GM19372 (cell line): ENCODE measurements at regions not wholly inside any gene's neighbourhood (a gene's known extent, or its start where the extent isn't known, plus 50 kb on each side); places are given as distances from the start of the nearest gene placed in this dataset.

Source experiments
- ATAC-seq: cut with Tn5 transposase; IDR thresholded peaks from one replicate; pipeline ENCODE4 v1.9.1; 2021; ENCODE audit warnings: mild to moderate bottlenecking, low read depth, moderate library complexity; ENCODE audit not compliant: unreplicated experiment

DNA sequence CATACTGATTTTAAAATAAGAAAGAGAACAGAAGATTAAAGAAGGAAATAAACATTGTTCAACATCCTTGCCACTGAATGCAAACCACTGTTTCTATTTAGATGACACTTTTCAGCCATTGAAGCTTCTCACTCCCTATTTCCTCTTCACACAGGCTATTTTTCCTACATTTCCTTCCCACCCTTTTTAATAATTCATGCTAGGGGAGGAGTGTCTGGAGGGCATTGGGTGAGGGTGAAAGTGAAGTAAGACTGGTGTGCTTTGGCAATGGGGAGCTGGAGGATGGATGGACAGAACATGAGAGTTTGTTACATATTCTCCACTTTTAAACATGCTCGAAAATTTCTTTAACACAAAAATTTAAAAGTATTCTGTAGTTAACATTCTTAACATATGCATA lies 168.8 kb upstream of the GLI3 start:
- ATAC-seq = no peak

DNA sequence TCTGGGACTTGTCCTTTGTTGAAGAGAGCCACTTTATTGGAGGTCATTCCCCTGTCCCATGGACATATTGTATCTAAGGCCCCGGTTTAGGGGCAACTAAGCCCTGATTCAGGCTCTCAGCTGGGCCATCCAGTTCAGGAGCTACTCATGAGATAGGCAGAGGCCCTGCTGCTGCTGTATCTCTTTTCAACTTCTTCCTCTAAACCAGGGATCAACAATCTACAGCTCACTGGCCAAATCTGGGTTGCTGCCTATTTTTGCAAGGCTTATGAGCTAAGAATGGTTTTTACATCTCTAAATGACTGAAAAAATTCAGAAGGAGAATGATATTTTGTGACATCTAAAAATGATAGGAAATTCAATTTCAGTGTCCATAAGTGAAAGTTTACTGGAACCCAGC lies 166.8 kb upstream of the GLI3 start:
- ATAC-seq = no peak

DNA sequence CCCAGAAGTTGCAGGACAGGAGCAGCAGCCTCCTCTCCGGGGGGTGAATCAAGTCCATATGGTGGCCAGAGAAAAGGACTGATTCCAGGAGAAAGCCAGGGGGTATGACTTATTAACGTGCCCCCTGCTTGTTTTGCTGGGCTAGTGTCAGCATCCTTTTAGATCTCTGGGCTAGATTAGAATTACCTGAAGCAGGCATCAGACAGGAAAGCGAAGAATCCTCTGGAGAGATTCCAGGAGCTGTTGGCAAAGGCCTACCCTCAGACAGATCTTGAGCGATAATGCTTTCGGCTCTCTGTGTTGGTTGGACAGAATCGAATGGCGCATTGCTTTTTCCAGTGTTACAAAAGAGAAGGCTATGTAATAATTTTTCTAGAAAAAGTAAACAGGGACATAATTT lies 164.0 kb upstream of the GLI3 start:
- ATAC-seq = no peak

DNA sequence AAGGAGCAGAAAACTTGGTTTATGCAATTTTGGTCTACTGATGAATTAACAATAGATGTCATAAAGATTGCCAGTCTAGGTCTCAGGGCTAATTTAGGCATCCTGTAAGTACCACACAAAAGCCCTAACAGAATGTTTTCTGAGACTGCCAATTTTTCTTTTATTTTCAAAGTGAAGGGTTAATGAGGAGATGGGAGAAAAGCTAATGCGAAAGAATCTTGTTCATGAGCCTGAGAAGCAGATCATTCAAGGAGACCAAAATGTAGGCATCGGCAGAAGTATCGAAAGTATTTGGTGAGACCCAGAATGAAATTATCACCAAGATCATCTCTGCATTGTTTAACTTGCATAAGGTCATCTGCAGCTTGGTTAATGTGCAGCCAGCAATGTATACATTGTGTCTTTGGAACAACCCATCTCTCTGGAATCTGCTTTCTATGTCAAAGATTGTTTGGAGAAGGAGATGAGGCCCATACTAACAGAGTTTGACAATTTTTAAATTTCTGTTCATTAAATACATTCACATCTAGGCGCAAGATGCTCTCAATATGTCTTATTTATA lies 163.3 kb upstream of the GLI3 start:
- ATAC-seq = no peak

DNA sequence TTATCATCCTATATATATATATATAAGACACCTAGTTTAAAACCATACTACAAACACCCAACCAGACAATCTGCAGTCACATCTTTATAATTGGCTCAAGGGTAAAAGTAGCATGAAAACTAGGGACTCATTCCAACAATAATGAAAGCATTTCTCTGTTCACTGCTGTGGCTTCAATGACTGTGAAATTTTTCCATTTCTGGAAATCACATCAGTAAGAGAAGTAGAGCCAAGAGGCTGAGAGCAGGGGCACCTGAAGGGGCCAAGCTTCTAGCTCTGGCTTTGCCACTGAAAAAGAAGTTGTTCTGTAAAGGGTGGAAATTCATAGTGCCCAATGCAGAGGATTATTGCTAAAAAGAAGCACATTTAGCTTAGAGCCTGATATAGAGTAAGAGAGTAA lies 158.6 kb upstream of the GLI3 start:
- no peak for ATAC-seq

DNA sequence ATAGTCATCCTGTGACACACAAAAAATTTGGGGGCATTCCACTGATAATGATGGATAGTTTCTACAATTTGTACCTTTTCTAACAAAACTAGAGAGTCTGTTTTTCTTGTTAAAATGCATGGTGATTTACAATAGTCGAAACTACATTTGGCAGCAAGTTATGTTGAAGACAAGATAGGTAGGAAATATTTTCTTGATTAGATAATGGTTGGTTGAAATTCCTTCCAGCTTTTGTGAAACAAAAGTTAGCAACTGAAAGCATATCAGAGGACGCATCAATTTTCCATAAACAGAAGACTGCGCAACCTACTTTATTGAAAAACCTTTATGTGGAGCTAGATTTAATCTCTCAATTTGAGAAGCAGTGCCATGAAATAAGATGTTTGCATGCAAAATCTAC lies 155.8 kb upstream of the GLI3 start:
- ATAC-seq = no peak

DNA sequence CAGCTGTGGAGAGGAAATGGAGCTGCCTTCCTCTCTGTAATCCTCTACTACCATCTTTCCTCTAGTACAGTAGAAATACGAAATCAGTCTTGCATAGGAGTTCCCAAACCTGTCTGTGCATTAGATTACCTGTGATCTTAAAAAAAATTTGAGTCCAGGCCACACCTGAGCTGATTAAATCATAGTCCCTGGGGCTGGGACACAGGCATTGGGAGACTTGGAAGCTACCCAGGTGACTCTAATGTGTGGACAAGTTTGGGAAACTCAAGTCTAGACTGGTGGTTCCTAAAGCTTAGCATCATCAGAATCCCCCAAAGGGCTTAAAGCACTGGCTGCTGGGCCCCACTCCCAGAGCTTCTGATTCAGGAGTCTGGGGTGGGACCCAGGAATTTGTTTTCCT lies 152.7 kb upstream of the GLI3 start:
- ATAC-seq = no peak

DNA sequence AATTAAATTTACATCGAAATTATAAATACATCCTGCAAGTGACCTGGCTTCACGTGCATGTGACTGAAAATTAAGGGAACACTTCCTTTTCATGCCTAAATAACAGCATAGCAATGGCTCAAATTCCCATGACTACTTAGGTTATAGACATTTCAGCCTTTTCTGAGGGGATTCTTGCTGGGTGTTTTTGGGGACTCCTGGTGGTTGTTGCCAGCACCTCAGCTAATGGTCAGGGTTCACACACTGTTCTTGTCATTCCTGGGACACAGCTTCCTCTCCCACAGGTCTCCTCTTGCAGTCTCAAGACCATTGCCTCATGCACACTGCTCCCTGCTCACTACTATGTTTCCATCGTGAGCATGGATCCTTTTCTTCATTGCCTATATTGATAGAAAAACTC lies 148.9 kb upstream of the GLI3 start:
- no peak for ATAC-seq

- no peak for ATAC-seq
Observed at GRCh38 chr7:42381161-42381560, 144.2 kb upstream of the GLI3 start.

DNA sequence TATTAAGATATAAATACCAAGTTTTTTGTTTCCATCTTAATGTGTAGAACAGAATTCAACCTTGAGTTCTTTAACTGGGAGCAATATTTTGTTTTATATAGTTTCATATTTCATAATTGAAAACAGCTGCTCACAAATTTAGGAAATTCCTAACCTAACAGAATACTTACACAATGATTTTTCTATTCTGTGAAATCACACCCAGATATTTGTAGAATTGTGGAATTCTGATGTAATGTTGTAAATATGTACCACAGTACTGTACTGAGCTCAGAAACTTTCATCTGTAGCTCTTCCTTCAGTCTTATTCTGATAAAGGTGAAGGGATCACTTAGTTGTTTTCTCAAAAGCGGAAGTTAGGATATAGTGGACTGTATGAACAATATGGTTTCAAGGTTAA lies 143.4 kb upstream of the GLI3 start:
- ATAC-seq = no peak

DNA sequence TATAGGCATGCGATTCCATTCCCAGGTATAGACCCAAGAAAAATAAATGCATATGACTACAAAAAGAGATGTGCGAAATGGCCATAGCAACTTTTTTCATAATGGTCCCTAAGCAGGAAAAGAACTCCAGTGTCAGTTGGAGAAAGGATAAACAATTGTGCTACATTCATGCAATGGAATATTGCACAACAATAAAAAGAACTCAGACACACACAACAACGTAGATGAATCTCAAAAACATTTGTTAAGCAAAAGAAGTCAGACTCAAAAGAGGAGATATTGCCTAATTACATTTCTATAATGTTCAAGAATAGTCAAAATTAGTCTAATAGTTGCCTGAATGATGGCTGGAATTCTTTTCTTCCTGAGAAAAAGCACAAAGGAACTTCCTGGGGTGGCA lies 141.1 kb upstream of the GLI3 start:
- no peak for ATAC-seq

- ATAC-seq = no peak
Observed at GRCh38 chr7:42373285-42373684, 136.3 kb upstream of the GLI3 start.

GRCh38 chr7:42372479-42372878 lies 135.5 kb upstream of the GLI3 start:
- ATAC-seq = no peak

GRCh38 chr7:42359946-42360345 lies 122.9 kb upstream of the GLI3 start:
- no peak for ATAC-seq

DNA sequence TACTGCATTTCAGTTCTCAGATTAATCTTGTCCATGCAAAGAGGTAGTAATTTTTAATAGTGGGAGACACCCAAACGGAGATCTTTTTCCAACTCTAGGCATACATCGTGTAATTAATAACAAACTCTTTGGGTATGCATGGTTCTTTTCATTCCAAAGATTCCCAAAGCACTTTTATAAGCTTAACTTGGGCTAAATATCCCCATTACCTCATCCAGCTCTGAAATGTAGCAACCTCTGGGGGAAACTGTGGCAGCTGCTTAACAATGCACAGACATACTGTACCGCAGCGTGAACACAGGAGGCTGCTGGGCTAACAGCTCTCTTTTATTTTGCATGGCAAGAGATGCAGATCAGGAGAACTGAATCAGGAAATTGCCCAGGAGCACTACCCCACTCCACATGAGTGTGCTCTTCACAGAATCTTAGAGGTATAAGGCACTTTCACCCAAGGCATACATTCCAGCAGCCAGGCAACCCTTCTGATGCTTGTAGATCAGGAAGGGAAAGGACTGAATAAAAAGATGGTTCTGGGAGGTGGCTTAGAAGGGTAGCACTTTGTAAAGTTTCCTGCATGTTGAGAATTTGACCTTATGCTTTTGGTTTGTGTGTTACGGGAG lies 114.4 kb upstream of the GLI3 start:
- no peak for ATAC-seq

GRCh38 chr7:42350801-42351200 lies 113.8 kb upstream of the GLI3 start:
- no peak for ATAC-seq

DNA sequence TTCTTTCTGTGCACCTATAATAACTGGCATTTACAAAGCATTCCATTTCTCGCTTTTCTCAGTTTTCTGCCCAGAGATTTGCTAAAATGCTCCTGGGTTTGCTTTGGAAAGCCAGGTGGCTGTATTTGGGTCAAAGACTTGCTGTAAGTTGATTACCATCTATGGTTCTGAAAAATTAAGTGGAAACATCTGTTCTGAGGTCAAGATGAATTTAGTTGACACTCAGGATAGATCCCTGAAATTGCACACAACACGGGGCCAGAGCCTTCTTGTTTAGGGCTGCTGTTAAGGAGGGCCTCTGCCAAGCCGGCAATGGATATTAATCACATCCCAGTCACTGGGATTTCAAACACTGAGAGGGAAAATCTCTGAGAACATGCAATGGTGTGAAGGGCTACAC lies 111.6 kb upstream of the GLI3 start:
- ATAC-seq = no peak

GRCh38 chr7:42348071-42348470 lies 111.1 kb upstream of the GLI3 start:
- ATAC-seq = no peak

DNA sequence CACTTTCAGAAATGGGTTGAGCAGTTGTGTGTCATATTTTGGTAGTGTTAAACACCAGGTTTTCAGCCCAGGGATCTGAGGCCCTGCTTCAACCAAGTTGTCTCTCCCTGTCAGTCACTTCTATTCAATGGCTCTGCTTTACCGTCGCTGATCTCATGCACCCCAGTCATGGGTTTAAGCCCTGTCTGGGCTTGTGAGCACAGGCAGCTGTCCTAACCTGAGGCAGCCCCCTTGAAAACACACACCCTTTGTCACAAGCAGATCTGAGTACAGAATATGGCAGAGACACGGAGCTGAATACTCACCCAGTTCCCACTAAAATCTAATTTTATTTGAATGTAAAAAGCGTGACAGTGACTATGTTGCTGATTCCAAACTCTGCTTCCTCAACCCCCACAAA lies 110.6 kb upstream of the GLI3 start:
- ATAC-seq = no peak

DNA sequence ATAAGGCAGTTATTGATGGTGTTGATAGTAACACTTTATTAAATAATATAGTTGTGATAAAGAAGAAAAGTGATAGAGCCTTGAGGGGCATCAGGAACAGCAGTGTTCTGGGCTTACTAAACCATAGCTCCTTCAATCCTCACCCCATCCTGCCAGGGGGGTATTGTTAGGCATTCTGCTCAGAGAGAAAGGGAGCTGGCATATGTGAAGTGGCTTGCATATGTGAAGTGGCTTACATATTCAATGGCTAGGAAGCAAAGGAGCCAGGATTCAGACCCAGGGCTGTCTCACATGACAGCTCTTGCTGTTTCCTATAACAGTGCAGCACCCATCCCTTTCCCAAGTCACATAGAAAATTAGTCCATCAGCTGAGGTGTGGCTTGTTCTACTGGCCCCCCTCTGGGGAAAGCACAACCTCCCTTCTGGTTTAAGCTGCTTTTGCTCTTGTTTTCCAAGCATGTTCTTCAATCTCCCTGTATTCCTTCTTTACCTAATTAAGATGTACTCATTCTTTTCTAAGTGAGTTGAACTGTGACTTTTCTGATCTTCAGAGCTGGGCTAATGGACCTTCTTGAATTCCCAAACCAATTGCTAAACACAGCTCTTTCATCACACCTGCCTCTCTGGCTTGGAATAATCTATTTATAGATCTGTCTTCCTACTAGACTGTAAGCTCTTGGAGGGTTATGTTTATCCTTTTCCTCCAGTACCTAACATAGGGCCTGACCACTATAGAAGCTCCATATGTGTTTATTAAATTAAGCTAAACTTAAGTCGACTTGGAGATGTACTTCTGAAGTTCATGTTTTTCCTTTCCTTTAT lies 108.7 kb upstream of the GLI3 start:
- ATAC-seq = no peak

- ATAC-seq = no peak
Observed at GRCh38 chr7:42344198-42344755, 107.3 kb upstream of the GLI3 start.

DNA sequence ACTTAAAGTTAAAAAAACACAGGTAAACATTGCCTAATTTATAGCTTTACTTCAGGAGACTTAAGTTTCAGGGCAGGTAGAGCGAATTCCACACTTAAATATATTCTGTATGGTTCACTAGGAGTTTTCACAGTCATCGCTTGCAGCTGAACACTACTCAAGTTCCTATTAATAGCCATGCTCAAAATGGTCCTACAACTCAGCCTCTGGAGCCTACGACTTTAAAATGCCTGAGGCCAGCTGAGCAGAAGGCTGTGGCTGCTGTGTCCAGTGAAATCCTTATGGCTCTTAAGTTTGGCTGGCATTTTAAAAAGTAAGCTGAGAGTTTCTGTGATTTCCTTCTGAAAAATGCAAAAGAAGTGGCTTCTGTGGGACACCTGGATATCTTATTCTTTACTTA lies 105.4 kb upstream of the GLI3 start:
- no peak for ATAC-seq
